NT2/D1 (cell line): ENCODE measurements at regions not wholly inside any gene's neighbourhood (a gene's known extent, or its start where the extent isn't known, plus 50 kb on each side); places are given as distances from the start of the nearest gene placed in this dataset.

Experiments
- YY1 ChIP-seq: IDR thresholded peaks from 2 replicates; pipeline ENCODE4 v1.6.1; 2011; ENCODE audit not compliant: insufficient read length, insufficient read depth
- ZNF274 ChIP-seq: IDR thresholded peaks from 2 replicates; pipeline ENCODE4 v1.6.1; 2011; ENCODE audit warnings: mild to moderate bottlenecking, low read depth, low read length

DNA sequence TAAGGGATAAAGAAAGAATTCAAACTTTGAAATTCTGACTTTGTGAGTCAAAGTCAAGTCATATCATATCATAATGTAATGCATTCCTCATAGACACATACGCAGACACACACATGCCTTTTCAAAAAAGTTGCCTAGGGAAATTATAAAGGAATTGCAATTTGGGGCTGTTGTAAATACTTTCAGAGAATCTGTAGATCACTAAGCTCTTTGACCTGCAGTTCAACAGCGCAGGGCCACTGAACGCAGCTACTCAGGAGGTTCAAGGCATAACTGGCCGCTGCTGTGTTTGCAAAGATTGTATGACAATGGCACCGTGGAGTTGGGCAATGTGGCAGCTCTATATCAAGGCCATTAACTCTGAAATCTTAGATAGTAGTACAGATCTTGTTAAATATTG is 188.4 kb upstream of the THRB start:
- TF ChIP-seq ZNF274 (no peak), YY1 (no peak)
